K562 (cell line): ENCODE measurements at regions not wholly inside any gene's neighbourhood (a gene's known extent, or its start where the extent isn't known, plus 50 kb on each side); places are given as distances from the start of the nearest gene placed in this dataset.

Experiments used
- AFF4 ChIP-seq: sonication (generic); formaldehyde crosslinking; IDR thresholded peaks from 2 replicates; pipeline ENCODE4 v1.8.0; 2023; ENCODE audit warnings: mild to moderate bottlenecking, missing genetic modification reagents
- BRCA1 ChIP-seq, 2 experiments: fragments of 450-650 bp in 1 of 2; sonication (generic) in 1 of 2; formaldehyde crosslinking in 1 of 2; IDR thresholded peaks; 2 replicates each; pipeline versions ENCODE4 v1.5.0 to v1.6.1; 2017 to 2020; ENCODE audit warnings: mild to moderate bottlenecking in 1 of 2, missing genetic modification reagents in 1 of 2
- ETV5 ChIP-seq: sonication (generic); formaldehyde crosslinking; IDR thresholded peaks from 2 replicates; pipeline ENCODE4 v1.4.0; 2020; ENCODE audit warnings: low read depth, mild to moderate bottlenecking, missing genetic modification reagents
- GTF2B ChIP-seq: IDR thresholded peaks from 2 replicates; pipeline ENCODE4 v1.6.1; 2011; ENCODE audit not compliant: insufficient read length; ENCODE audit errors: extremely low read depth
- HNRNPK ChIP-seq: fragments of 200-400 bp; formaldehyde crosslinking; IDR thresholded peaks from one replicate; pipeline ENCODE4 v1.6.1; 2018; ENCODE audit warnings: mild to moderate bottlenecking, low read depth, low read length; ENCODE audit not compliant: poor library complexity, severe bottlenecking
- ILF3 ChIP-seq: fragments of 450-650 bp; IDR thresholded peaks from 2 replicates; pipeline ENCODE4 v1.6.1; 2018; ENCODE audit warnings: antibody characterized with exemption, mild to moderate bottlenecking, moderate library complexity, borderline replicate concordance
- KLF16 ChIP-seq: IDR thresholded peaks from 2 replicates; pipeline ENCODE4 v1.6.1; 2016; ENCODE audit warnings: antibody characterized with exemption
- MAFK ChIP-seq: IDR thresholded peaks from 2 replicates; pipeline ENCODE4 v1.6.1; 2011; ENCODE audit warnings: low read length, improper control_type of control experiment
- MCM2 ChIP-seq: fragments of 450-650 bp; IDR thresholded peaks from 2 replicates; pipeline ENCODE4 v1.6.1; 2017; ENCODE audit warnings: low read depth, mild to moderate bottlenecking
- POLR2AphosphoS5 ChIP-seq: IDR thresholded peaks from 2 replicates; pipeline ENCODE4 v1.6.1; 2011; ENCODE audit warnings: mild to moderate bottlenecking, low read depth, low read length, moderate library complexity; ENCODE audit not compliant: control insufficient read depth, insufficient read depth
- SNAPC5 ChIP-seq: fragments of 250-450 bp; sonication (Bioruptor Pico); IDR thresholded peaks from 2 replicates; pipeline ENCODE4 v1.8.0; 2021; ENCODE audit warnings: moderate library complexity, mild to moderate bottlenecking, inconsistent platforms
- ZKSCAN1 ChIP-seq: fragments of 150-350 bp; IDR thresholded peaks from 2 replicates; pipeline ENCODE4 v1.6.1; 2016; ENCODE audit warnings: low read depth, low read length
- ZNF354B ChIP-seq: fragments of 250-450 bp; sonication (Bioruptor Pico); IDR thresholded peaks from 2 replicates; pipeline ENCODE4 v1.4.0; 2020
- ZNF431 ChIP-seq: sonication (generic); formaldehyde crosslinking; IDR thresholded peaks from 2 replicates; pipeline ENCODE4 v1.8.0; 2022; ENCODE audit warnings: mild to moderate bottlenecking, missing genetic modification reagents
- ZZZ3 ChIP-seq: fragments of 450-650 bp; IDR thresholded peaks from 2 replicates; pipeline ENCODE4 v1.6.1; 2016; ENCODE audit warnings: antibody characterized with exemption, mild to moderate bottlenecking, moderate library complexity

GRCh38 chr22:22772883-22773282 lies 114.7 kb upstream of the IGLL5 start (continued):
- TF ChIP-seq HNRNPK (no peak), MCM2 (no peak), KLF16 (no peak), GTF2B (no peak), ZNF431 (CRISPR knock-in tag) (peak; percentile 15; the same call in 1 of the 2 replicates), AFF4 (CRISPR knock-in tag) (no peak), POLR2AphosphoS5 (no peak), ZKSCAN1 (no peak), ILF3 (no peak), SNAPC5 (CRISPR knock-in tag) (no peak), BRCA1 (IDR thresholded peaks at IDR 0.05) (no peak), BRCA1 (CRISPR knock-in tag; IDR thresholded peaks at IDR 0.05) (no peak), ZNF354B (CRISPR knock-in tag) (no peak), MAFK (no peak), ETV5 (no peak), ZZZ3 (no peak)
